HEK293 (cell line): ENCODE measurements at regions not wholly inside any gene's neighbourhood (a gene's known extent, or its start where the extent isn't known, plus 50 kb on each side); places are given as distances from the start of the nearest gene placed in this dataset.

Source experiments
- CTCF ChIA-PET: fragments of 350-600 bp; formaldehyde crosslinking; extraction: SDS; loops from one replicate; lab custom pipeline; 2021; ENCODE audit warnings: antibody characterized with exemption; lab: Yijun Ruan, JAX
- POLR2A ChIA-PET: fragments of 300-600 bp; formaldehyde crosslinking; extraction: SDS; loops from one replicate; lab custom pipeline; 2020; ENCODE audit warnings: antibody characterized with exemption, inconsistent platforms; lab: Yijun Ruan, JAX
- H3K27ac ChIP-seq: fragments of 200-500 bp; sonication (Bioruptor generic); 2 replicates; pipeline ENCODE4 v1.5.1; 2014; ENCODE audit warnings: low read depth, low read length, control low read depth, inconsistent platforms; ENCODE audit errors: extremely low read depth
- H3K36me3 ChIP-seq, 2 experiments: fragments of 200-500 bp in 1 of 2; sonication (Bioruptor generic) in 1 of 2; 1 replicate in 1 of 2; 2 replicates in 1 of 2; pipeline ENCODE4 v1.5.1; 2014 to 2017; ENCODE audit warnings: inconsistent platforms in 2 of 2, low read length in 2 of 2; ENCODE audit not compliant: control insufficient read depth in 2 of 2, insufficient read depth in 1 of 2
- H3K4me1 ChIP-seq: fragments of 200-500 bp; sonication (Bioruptor generic); 2 replicates; pipeline ENCODE4 v1.5.1; 2014; ENCODE audit warnings: mild to moderate bottlenecking, low read length, inconsistent platforms; ENCODE audit not compliant: control insufficient read depth, insufficient read depth
- H3K4me3 ChIP-seq: 2 replicates; pipeline ENCODE4 v1.5.1; 2011; ENCODE audit warnings: low read depth, mild to moderate bottlenecking, control low read depth, low read length, moderate library complexity
- H3K9me3 ChIP-seq: fragments of 200-500 bp; sonication (Bioruptor generic); 2 replicates; pipeline ENCODE4 v1.5.1; 2014; ENCODE audit warnings: low read depth, low read length, inconsistent platforms; ENCODE audit not compliant: control insufficient read depth, insufficient read depth
- GLIS1 ChIP-seq: fragments of 450-650 bp; formaldehyde crosslinking; IDR thresholded peaks from 2 replicates; pipeline ENCODE4 v1.5.1; 2016; ENCODE audit warnings: missing biosample characterization, missing genetic modification characterization
- KLF1 ChIP-seq: fragments of 450-650 bp; formaldehyde crosslinking; IDR thresholded peaks from 2 replicates; pipeline ENCODE4 v1.5.1; 2016; ENCODE audit warnings: missing biosample characterization, missing genetic modification characterization
- MEIS1 ChIP-seq: sonication (generic); formaldehyde crosslinking; IDR thresholded peaks from 2 replicates; pipeline ENCODE4 v1.8.1; 2022; ENCODE audit warnings: missing genetic modification reagents, mild to moderate bottlenecking, borderline replicate concordance
- SCRT1 ChIP-seq: fragments of 450-650 bp; formaldehyde crosslinking; IDR thresholded peaks from 2 replicates; pipeline ENCODE4 v1.5.1; 2016; ENCODE audit warnings: missing biosample characterization, missing genetic modification characterization, borderline replicate concordance
- SP7 ChIP-seq: fragments of 450-650 bp; formaldehyde crosslinking; IDR thresholded peaks from 2 replicates; pipeline ENCODE4 v1.5.1; 2016; ENCODE audit warnings: missing biosample characterization, missing genetic modification characterization
- ZBTB20 ChIP-seq: fragments of 450-650 bp; formaldehyde crosslinking; IDR thresholded peaks from 2 replicates; pipeline ENCODE4 v1.5.1; 2016; ENCODE audit warnings: missing biosample characterization, missing genetic modification characterization
- ZBTB8A ChIP-seq: fragments of 450-650 bp; formaldehyde crosslinking; IDR thresholded peaks from 2 replicates; pipeline ENCODE4 v1.5.1; 2016; ENCODE audit warnings: missing biosample characterization, missing genetic modification characterization
- ZIC2 ChIP-seq: fragments of 450-650 bp; formaldehyde crosslinking; IDR thresholded peaks from 2 replicates; pipeline ENCODE4 v1.5.1; 2016; ENCODE audit warnings: missing biosample characterization, missing genetic modification characterization
- ZNF121 ChIP-seq: fragments of 450-650 bp; formaldehyde crosslinking; IDR thresholded peaks from 2 replicates; pipeline ENCODE4 v1.5.1; 2016; ENCODE audit warnings: missing biosample characterization, missing genetic modification characterization
- ZNF292 ChIP-seq: fragments of 450-650 bp; formaldehyde crosslinking; IDR thresholded peaks from 2 replicates; pipeline ENCODE4 v1.5.1; 2016; ENCODE audit warnings: low read depth, missing biosample characterization, missing genetic modification characterization, borderline replicate concordance
- ZNF549 ChIP-seq: fragments of 450-650 bp; IDR thresholded peaks from 2 replicates; pipeline ENCODE4 v1.5.1; 2018; ENCODE audit warnings: missing biosample characterization, missing genetic modification characterization, mild to moderate bottlenecking, inconsistent platforms, moderate library complexity
- ZNF558 ChIP-seq: fragments of 450-650 bp; formaldehyde crosslinking; IDR thresholded peaks from 2 replicates; pipeline ENCODE4 v1.5.1; 2016; ENCODE audit warnings: missing biosample characterization, missing genetic modification characterization
- ZNF600 ChIP-seq: fragments of 450-650 bp; formaldehyde crosslinking; IDR thresholded peaks from 2 replicates; pipeline ENCODE4 v1.5.1; 2016; ENCODE audit warnings: missing biosample characterization, missing genetic modification characterization
- ZNF610 ChIP-seq: fragments of 450-650 bp; formaldehyde crosslinking; IDR thresholded peaks from 2 replicates; pipeline ENCODE4 v1.5.1; 2016; ENCODE audit warnings: missing biosample characterization, missing genetic modification characterization, borderline replicate concordance
- ZNF621 ChIP-seq: fragments of 450-650 bp; formaldehyde crosslinking; IDR thresholded peaks from 2 replicates; pipeline ENCODE4 v1.5.1; 2017; ENCODE audit warnings: missing biosample characterization, missing genetic modification characterization
- ZNF654 ChIP-seq: fragments of 450-650 bp; formaldehyde crosslinking; IDR thresholded peaks from 2 replicates; pipeline ENCODE4 v1.5.1; 2016; ENCODE audit warnings: low read depth, missing biosample characterization, missing genetic modification characterization
- ZNF837 ChIP-seq: fragments of 450-650 bp; formaldehyde crosslinking; IDR thresholded peaks from 2 replicates; pipeline ENCODE4 v1.5.1; 2016; ENCODE audit warnings: missing biosample characterization, missing genetic modification characterization
- TF ChIP-seq, protein P1 (sequence below): fragments of 450-650 bp; formaldehyde crosslinking; IDR thresholded peaks from 2 replicates; pipeline ENCODE4 v1.5.1; 2016; ENCODE audit warnings: missing biosample characterization, missing genetic modification characterization
- TF ChIP-seq, protein P2 (sequence below): fragments of 450-650 bp; formaldehyde crosslinking; IDR thresholded peaks from 2 replicates; pipeline ENCODE4 v1.5.1; 2016; ENCODE audit warnings: missing biosample characterization, missing genetic modification characterization
- TF ChIP-seq, protein P3 (sequence below): fragments of 450-650 bp; formaldehyde crosslinking; optimal IDR thresholded peaks from 2 replicates; pipeline ENCODE3; 2016; ENCODE audit warnings: missing biosample characterization, mild to moderate bottlenecking, missing genetic modification characterization
- TF ChIP-seq, protein P4 (sequence below): fragments of 450-650 bp; formaldehyde crosslinking; IDR thresholded peaks from 2 replicates; pipeline ENCODE4 v1.5.1; 2016; ENCODE audit warnings: missing biosample characterization, missing genetic modification characterization

DNA sequence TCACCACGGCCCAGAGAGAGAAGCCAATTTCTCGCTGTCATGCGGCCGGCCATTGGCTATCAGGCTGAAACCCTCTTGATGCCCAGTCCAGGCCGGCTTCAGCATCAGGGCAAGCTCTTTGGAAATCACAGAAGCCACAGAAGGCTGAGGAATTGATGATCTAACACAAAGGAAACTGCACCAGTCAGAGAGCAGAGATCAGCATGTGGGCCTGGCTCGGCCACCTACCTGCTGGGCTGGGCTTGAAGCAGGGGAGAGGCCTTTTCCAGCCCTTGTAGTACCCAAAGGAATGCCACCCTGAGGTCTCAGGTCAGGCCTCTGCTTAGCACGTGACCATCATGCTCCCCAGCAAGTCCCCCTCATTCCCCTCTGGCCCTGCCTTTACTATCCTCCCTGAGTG is 119.1 kb downstream of the TLE3 start (continued):
- no peak for TF ChIP-seq ZNF292 (tag by site-specific recombination)

DNA sequence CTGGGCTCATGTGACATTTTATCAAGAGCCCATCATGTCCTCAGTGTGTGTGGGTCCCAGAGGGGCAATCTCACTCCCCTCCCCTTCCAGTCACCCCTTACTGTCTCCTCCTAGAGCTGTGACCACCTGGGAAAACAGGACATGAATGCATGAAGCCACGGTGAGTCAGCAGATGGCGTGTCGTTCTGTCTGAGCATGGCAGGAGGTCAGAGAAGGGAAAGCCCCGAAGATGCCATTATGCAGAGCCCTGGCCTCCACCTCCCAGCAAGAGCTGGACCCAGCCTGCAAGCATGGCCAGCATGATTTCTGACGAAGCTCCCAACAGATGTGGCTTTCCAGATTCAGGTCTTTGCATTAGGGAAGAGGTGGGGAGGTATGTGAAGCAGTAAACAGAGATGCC is 118.5 kb downstream of the TLE3 start:
- Histone ChIP-seq H3K4me1 (no peaks in the 10 kb centered on the region), H3K9me3 (no peaks in the 10 kb centered on the region), H3K36me3 (no peaks in the 10 kb centered on the region), H3K4me3 (no peak overlapping the region), H3K27ac (no peak overlapping the region)
- ChIA-PET POLR2A (interaction anchor here (0.5 to 1.1 kb wide), 2 partner anchors 118 to 296 kb away, joined by 3 to 5 read pairs; partner anchors contain the start of gene TLE3), CTCF (interaction anchor here (0.7 to 1.4 kb wide), 4 partner anchors 61 to 241 kb away, joined by 3 read pairs; no protein-coding TSS in a partner anchor)
- TF ChIP-seq ZNF654 (no peak), ZNF621 (no peak), ZNF600 (tag by site-specific recombination) (no peak), ZIC2 (tag by site-specific recombination) (peak; percentile 57), KLF1 (tag by site-specific recombination) (no peak), SCRT1 (tag by site-specific recombination) (no peak), GLIS1 (peak; percentile 45; the same call in 1 of the 2 replicates), SP7 (tag by site-specific recombination) (no peak), ZNF549 (tag by site-specific recombination) (no peak), ZBTB20 (tag by site-specific recombination) (peak; percentile 60), ZNF121 (no peak), ZNF610 (tag by site-specific recombination) (no peak), ZNF558 (tag by site-specific recombination) (no peak)
- TF ChIP-seq, protein P1, sequence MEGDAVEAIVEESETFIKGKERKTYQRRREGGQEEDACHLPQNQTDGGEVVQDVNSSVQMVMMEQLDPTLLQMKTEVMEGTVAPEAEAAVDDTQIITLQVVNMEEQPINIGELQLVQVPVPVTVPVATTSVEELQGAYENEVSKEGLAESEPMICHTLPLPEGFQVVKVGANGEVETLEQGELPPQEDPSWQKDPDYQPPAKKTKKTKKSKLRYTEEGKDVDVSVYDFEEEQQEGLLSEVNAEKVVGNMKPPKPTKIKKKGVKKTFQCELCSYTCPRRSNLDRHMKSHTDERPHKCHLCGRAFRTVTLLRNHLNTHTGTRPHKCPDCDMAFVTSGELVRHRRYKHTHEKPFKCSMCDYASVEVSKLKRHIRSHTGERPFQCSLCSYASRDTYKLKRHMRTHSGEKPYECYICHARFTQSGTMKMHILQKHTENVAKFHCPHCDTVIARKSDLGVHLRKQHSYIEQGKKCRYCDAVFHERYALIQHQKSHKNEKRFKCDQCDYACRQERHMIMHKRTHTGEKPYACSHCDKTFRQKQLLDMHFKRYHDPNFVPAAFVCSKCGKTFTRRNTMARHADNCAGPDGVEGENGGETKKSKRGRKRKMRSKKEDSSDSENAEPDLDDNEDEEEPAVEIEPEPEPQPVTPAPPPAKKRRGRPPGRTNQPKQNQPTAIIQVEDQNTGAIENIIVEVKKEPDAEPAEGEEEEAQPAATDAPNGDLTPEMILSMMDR (tag by site-specific recombination) = peak; percentile 24; the same call in 1 of the 2 replicates

DNA sequence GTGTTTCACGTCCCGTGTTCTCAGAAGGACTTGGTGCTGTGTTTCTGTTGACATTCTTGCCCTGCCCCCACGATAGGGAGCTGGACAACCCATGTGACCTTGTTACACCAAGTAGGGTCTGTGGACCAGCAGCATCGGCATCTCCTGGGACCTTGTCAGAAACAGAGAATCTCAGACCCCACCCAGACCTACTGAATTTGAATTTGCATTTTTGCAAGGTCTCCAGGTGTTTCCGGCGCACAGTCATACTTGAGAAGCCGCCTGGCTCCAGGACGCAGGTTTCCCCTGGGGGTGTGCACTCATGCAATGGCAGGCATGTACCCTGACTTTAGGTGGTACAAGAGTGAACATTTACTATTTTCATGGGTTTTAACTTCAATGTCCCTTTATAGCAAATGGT is 117.9 kb downstream of the TLE3 start:
- Histone ChIP-seq H3K27ac (no peak overlapping the region), H3K4me3 (no peak overlapping the region), H3K9me3 (no peaks in the 10 kb centered on the region), H3K36me3 (no peaks in the 10 kb centered on the region), H3K4me1 (no peaks in the 10 kb centered on the region)
- TF ChIP-seq ZBTB8A (tag by site-specific recombination) = no peak
- no peak for TF ChIP-seq ZBTB20 (tag by site-specific recombination)
- TF ChIP-seq ZNF837 (tag by site-specific recombination) = no peak
- TF ChIP-seq, protein P2, sequence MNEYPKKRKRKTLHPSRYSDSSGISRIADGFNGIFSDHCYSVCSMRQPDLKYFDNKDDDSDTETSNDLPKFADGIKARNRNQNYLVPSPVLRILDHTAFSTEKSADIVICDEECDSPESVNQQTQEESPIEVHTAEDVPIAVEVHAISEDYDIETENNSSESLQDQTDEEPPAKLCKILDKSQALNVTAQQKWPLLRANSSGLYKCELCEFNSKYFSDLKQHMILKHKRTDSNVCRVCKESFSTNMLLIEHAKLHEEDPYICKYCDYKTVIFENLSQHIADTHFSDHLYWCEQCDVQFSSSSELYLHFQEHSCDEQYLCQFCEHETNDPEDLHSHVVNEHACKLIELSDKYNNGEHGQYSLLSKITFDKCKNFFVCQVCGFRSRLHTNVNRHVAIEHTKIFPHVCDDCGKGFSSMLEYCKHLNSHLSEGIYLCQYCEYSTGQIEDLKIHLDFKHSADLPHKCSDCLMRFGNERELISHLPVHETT (tag by site-specific recombination) = no peak
- TF ChIP-seq, protein P1 (tag by site-specific recombination) = no peak
- TF ChIP-seq, protein P3, sequence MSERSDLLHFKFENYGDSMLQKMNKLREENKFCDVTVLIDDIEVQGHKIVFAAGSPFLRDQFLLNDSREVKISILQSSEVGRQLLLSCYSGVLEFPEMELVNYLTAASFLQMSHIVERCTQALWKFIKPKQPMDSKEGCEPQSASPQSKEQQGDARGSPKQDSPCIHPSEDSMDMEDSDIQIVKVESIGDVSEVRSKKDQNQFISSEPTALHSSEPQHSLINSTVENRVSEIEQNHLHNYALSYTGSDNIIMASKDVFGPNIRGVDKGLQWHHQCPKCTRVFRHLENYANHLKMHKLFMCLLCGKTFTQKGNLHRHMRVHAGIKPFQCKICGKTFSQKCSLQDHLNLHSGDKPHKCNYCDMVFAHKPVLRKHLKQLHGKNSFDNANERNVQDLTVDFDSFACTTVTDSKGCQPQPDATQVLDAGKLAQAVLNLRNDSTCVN (tag by site-specific recombination) = no peak
- TF ChIP-seq, protein P4, sequence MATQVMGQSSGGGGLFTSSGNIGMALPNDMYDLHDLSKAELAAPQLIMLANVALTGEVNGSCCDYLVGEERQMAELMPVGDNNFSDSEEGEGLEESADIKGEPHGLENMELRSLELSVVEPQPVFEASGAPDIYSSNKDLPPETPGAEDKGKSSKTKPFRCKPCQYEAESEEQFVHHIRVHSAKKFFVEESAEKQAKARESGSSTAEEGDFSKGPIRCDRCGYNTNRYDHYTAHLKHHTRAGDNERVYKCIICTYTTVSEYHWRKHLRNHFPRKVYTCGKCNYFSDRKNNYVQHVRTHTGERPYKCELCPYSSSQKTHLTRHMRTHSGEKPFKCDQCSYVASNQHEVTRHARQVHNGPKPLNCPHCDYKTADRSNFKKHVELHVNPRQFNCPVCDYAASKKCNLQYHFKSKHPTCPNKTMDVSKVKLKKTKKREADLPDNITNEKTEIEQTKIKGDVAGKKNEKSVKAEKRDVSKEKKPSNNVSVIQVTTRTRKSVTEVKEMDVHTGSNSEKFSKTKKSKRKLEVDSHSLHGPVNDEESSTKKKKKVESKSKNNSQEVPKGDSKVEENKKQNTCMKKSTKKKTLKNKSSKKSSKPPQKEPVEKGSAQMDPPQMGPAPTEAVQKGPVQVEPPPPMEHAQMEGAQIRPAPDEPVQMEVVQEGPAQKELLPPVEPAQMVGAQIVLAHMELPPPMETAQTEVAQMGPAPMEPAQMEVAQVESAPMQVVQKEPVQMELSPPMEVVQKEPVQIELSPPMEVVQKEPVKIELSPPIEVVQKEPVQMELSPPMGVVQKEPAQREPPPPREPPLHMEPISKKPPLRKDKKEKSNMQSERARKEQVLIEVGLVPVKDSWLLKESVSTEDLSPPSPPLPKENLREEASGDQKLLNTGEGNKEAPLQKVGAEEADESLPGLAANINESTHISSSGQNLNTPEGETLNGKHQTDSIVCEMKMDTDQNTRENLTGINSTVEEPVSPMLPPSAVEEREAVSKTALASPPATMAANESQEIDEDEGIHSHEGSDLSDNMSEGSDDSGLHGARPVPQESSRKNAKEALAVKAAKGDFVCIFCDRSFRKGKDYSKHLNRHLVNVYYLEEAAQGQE (tag by site-specific recombination) = no peak
- no peak for TF ChIP-seq MEIS1 (CRISPR knock-in tag)
- CTCF ChIA-PET = interaction anchor here (1.1 to 1.4 kb wide), 4 partner anchors 49 to 217 kb away, joined by 3 read pairs; no protein-coding TSS in a partner anchor
- POLR2A ChIA-PET = interaction anchor here (0.5 to 1.1 kb wide), 2 partner anchors 118 to 296 kb away, joined by 3 to 5 read pairs; partner anchors contain the start of gene TLE3
